Epithelial cell of esophagus (primary cell): ENCODE measurements at regions not wholly inside any gene's neighbourhood (a gene's known extent, or its start where the extent isn't known, plus 50 kb on each side); places are given as distances from the start of the nearest gene placed in this dataset.

ENCODE experiments used
- DNase-seq: peaks from one replicate; pipeline ENCODE4 v3.0.0; 2010; ENCODE audit warnings: low read depth
- H3K4me3 ChIP-seq: 2 replicates; pipeline ENCODE4 v1.5.1; 2011; ENCODE audit warnings: mild to moderate bottlenecking, low read length, control low read depth
- CTCF ChIP-seq: IDR thresholded peaks from 2 replicates; pipeline ENCODE4 v1.5.1; 2011; ENCODE audit warnings: low read depth, mild to moderate bottlenecking, low read length, control low read depth, inconsistent platforms; ENCODE audit not compliant: insufficient read depth; ENCODE audit errors: missing control alignments

GRCh38 chr13:87986639-87987250, 315.6 kb downstream of the SLITRK5 start:
- TF ChIP-seq CTCF: no peak
- no peak overlapping the region for H3K4me3 ChIP-seq
- no peak for DNase-seq

- no peak for DNase-seq
- TF ChIP-seq CTCF: no peak
- H3K4me3 ChIP-seq: no peak overlapping the region
These were observed 326.9 kb downstream of the SLITRK5 start for GRCh38 chr13:87998081-87998480.

- TF ChIP-seq CTCF: no peak
- peak; percentile 23 for DNase-seq
- H3K4me3 ChIP-seq: no peak overlapping the region
These were observed 328.1 kb downstream of the SLITRK5 start for GRCh38 chr13:87999240-87999700.

GRCh38 chr13:87999788-88000187, 328.6 kb downstream of the SLITRK5 start:
- H3K4me3 ChIP-seq: no peak overlapping the region
- DNase-seq: no peak
- TF ChIP-seq CTCF: peak; percentile 16

GRCh38 chr13:88000239-88000638, 329.1 kb downstream of the SLITRK5 start:
- no peak for DNase-seq
- no peak overlapping the region for H3K4me3 ChIP-seq
- no peak for TF ChIP-seq CTCF

GRCh38 chr13:88000787-88001186, 329.6 kb downstream of the SLITRK5 start:
- no peak overlapping the region for H3K4me3 ChIP-seq
- DNase-seq: no peak
- no peak for TF ChIP-seq CTCF

- TF ChIP-seq CTCF: peak; percentile 30
- H3K4me3 ChIP-seq: no peak overlapping the region
- DNase-seq: peak; percentile 16
These were observed 334.0 kb downstream of the SLITRK5 start for GRCh38 chr13:88005188-88005587.
